ENCODE measurements at regions not wholly inside any gene's neighbourhood (a gene's known extent, or its start where the extent isn't known, plus 50 kb on each side); places are given as distances from the start of the nearest gene placed in this dataset.

GRCh38 chr1:168792142-168792541, 63.1 kb upstream of the DPT start:
- no peak for TF ChIP-seq CTCF (conservative IDR thresholded peaks at IDR 0.05; ENCODE audit: low read depth, low read length)
- TF ChIP-seq EZH2 (IDR thresholded peaks at IDR 0.05; ENCODE audit: borderline replicate concordance, low read depth, low read length, poor library complexity, severe bottlenecking) = no peak
